ENCODE measurements at regions not wholly inside any gene's neighbourhood (a gene's known extent, or its start where the extent isn't known, plus 50 kb on each side); places are given as distances from the start of the nearest gene placed in this dataset.

DNA sequence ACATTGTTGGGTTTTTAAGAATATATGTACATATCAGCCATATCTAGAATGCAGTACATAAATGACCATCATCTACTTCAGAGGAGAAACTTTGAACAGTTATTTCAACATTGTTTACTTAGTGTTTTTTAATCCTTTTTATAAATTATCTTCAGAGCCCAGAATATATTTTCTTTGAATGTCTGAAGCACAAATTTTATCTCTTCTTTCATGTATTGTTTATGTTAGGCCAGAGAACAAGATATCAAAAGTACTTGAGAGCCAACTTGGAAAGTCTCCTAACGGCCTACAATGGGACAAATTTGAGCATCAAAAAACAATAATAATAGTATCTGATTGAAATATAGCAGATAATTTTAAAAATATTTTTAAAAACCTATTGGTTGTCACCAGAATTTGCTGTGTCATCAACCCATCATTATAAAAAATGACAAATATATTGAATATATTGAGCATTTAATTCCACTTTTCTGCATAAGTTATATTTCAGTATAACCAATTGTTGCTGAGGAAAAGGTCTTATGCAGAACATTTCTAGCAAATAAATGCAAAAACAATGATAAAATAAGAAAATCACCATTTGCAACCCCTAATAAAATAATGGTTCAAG, 67.5 kb upstream of the CCNG1 start:
- TF ChIP-seq GATA3 (IDR thresholded peaks at IDR 0.05; ENCODE audit: low read depth, low read length) = no peak
- no peak for TF ChIP-seq GATA2 (IDR thresholded peaks at IDR 0.05; ENCODE audit: low read depth, low read length)

All from SH-SY5Y (cell line).